Umbilical cord (tissue), 1 donor: ENCODE measurements at regions not wholly inside any gene's neighbourhood (a gene's known extent, or its start where the extent isn't known, plus 50 kb on each side); places are given as distances from the start of the nearest gene placed in this dataset.
"Not testable (repeated sequence)": the region's sequence is repeated elsewhere in the genome, so short reads cannot be mapped to it uniquely, and the experiment has no call there.

Experiments used
- DNase-seq: peaks from one replicate; pipeline ENCODE4 v3.0.0-alpha.2; 2015; ENCODE audit warnings: low spot score

DNA sequence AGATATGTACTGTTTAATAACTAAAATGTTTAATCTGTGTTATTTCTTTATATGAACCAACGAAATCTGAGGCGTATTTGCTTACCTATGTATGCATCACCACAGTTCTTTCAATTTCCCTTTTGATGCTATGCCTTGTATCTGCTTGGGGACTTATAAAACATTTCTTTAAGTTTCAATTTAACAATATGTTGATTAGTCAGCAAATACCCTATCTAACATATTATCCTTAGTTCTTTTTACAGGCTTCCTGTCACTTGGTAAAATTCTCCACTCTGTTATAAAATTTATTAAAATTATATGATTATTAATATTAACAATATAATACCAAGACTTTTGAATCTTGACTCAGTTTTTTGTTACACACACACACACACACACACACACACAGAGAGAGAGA lies 174.3 kb downstream of the CPS1 start:
- no peak for DNase-seq

DNA sequence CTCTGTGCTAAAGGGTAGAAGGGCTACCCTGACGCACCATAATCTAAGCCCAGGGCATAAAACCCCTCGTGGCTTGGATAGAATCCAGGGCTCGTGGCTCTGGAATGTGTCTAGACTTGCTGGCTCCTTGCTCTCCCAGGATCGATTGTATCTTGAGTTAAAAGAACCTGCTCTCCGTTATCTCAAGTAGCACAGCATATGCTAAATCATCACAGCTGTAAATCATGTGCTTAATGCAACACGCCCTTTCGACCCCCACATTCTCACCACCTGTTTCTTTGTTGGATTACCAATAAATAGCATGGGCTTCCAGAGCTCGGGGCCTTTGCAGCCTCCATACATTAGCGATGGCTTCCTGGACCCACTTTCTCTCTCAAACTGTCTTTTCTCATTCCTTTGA lies 190.4 kb downstream of the CPS1 start:
- not testable (repeated sequence) for DNase-seq

DNA sequence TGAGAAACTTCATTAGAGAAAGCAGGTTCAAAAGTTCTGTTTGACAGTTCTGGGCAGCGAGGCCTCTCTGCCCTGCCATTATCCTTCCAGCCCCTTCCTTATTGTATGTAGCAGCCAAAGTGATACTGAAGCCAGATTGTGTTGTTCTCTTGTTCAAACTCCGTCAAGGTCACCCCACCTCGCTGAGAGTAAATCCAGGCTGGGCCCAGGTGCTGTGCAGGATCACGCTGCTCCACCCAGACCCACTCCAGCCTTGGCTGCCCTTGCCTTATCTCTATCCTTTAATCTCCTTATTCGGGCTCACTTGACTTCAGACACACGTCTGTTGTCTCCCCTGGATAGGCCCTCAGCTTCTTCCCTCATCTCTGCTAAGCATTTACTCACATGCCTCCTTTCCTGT lies 196.1 kb downstream of the CPS1 start:
- DNase-seq = no peak

DNA sequence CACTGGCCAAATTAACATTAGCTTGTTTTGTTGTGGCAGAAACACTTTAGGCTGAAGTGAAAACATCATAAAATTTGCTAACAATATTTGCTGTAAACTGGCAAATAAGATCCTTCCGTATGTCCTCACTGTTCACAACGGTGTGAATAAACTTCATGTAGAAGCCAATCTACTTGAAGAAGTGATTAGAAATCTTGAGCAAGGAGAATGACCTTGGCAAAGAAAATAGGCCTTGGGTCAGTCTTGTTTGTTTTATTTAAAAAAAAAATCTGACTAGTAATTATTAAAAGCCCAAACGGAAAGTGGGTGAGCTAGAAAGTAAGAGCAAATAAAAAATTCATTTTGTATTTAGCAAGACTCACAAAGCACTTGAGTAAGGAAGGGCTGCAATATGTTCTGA lies 197.0 kb downstream of the CPS1 start:
- no peak for DNase-seq

DNA sequence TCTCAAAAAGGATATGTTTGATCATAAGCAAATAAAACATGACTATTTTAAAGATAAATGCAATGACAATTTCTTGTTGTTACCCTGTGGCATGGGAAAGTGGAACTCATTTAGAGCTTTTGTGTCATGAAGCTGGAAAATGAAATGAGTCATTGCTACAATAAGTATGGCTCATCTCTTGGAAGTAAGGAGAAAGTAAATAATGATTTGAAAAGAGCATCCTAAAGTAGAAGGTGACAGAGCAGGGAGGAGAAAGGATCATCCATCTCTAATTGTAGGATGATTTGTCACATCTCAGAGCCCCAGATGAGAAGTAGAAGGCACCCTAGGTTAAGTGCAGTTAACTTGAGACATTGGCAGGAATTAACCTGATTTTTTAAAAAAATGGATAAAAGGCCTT lies 200.5 kb downstream of the CPS1 start:
- no peak for DNase-seq

DNA sequence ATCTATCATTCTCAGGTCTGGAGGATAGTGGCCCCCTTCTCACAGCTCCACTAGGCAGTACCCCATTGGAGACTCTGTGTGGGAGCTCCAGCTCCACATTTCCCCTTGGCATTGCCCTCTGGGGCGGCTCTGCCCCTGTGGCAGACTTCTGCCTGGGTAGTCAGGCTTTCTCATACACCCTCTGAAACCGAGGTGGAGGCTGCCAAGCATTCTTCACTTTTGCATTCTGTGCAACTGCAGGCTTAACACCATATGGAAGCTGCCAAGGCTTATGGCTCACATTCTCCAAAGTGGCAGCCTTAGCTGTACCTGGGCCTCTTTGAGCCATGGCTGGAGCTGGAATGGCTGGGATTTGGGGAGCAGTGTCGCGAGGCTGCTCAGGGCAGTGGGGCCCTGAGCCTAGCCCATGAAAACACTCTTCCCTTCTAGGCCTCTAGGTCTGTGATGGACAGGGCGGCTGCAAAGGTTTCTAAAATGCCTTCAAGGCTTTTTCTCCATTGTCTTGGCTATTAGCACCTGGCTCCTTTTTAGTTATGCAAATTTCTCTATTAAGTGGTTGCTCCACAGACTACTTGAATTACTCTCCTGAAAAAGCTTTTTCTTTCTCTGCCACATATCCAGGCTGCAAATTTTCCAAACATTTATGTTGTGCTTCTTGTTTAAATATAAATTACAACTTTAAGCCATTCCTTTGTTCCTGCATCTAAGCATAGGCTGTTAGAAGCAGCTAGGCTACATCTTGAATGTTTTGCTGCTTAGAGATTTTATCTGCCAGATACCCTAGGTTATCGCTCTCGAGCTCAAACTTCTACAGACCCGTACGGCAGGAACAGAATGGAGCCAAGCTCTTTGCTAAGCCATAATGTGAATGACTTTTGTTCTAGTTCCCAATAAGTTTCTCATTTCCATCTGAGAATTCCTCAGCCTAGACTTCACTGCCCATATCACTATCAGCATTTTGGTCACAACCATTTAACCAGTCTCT lies 206.5 kb downstream of the CPS1 start:
- no peak for DNase-seq

DNA sequence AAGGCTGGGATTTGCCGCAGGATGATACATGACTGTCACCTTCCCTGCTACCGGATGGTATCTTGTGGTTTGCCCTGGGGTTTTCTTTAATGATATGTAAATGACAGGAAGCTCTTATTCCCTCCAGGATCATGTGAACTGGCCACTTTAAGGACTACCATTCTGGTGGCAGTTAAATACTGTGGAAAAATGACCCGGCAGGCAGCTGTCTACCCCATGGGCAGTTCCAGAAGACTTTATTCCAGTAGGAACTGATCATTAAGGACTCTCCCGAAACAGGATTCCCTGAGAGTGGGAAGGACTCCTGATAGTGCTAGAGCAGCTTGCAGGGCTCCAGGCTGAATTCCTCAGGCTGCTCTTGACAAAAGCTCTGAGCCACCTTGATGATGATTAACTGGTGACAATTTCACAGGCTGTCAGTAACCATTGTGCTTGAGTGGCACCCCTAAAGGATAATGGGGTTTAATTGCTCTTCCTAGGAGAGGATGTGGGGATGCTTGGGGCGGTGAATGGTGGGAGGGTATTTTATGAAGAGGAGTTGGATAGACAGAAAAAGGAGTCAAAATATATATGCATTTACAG lies 212.0 kb downstream of the CPS1 start:
- DNase-seq = no peak

DNA sequence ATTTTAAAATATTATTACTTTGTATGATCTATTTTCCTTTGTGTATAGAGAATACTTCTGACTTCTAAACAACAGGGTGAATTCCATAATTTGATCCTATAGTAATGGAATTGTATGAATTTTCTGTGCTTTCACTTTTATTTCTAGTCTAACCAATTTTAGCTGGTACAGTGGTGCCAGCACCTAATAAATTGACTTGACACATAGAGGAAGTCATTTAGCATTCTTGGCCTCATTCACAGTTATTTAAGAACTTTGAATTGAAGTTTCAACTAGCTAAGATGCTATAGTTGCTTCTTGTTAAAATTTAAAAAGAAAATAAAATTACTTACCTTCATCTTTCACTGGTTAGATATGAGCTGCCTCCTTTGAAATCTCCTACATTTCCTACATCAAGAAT lies 220.4 kb downstream of the CPS1 start:
- no peak for DNase-seq

DNA sequence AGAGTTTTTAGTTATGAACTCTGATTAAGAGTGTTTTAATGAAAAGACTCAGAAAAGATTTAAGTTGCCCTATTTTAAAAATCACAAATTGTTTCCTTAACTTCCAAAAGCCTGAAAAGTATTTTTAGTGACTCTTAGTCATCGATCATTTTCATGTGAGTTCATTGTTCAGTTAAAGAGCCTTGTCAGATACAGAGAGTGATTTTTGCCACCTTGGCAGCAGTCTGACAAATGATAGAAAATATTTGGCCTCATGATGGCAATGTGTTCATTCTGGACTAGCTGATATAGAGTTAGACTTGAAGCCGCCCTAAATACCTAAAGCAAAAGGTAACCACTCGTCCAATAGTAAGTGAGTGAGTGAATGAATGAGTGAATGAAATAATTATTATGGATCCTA lies 225.8 kb downstream of the CPS1 start:
- DNase-seq = no peak

DNA sequence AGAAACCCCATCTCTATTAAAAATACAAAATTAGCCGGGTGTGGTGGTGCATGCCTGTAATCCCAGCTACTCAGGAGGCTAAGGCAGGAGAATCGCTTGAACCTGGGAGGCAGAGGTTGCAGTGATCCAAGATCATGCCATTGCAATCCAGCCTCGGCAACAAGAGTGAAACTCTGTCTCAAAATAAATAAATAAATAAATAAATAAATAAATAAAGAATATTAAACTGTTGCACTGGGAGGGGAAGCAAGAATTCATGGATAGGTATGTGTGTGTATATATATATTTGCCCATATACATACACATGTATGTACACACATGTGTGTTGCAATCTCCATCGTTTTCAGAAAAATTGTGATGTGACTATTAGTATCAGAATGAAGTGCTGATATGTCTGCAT lies 231.4 kb downstream of the CPS1 start:
- not testable (repeated sequence) for DNase-seq

DNA sequence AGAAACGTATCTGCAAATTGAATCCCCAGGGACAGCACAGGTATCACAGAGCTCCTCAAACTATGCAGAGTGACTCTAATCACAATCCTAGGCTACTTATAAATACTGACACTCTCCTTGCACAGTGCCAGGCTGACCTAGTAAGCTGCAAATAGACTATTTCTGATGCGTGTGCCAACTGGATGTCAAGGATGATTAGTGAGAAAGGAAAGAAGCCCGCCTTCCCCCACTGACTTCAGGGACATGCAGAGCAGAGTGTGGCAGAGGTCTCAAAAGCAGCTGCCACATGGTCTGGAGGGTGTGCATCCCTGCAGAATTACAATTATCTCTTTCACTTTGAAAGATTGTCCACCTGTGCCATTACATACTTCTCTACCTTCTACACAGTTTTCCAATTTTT lies 235.6 kb downstream of the CPS1 start:
- no peak for DNase-seq

DNA sequence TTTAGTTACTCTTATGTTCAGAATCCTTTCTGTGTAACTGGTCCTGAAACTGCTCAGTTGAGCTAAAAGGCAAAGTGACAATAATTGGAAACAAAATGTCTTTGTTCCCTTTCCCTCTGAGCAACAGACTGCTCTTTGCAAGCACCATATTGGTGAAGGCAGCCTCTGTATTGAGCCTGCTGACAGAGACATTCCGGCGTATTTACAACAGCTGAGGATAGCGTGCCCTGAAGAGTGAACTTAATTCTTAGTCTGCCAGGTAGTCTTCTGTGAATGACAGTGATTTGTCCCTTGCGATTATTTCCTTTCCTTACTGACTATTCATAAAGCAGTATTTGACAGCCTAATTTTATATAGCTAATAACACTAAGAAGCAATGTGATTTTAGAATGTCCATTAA lies 239.1 kb downstream of the CPS1 start:
- no peak for DNase-seq

DNA sequence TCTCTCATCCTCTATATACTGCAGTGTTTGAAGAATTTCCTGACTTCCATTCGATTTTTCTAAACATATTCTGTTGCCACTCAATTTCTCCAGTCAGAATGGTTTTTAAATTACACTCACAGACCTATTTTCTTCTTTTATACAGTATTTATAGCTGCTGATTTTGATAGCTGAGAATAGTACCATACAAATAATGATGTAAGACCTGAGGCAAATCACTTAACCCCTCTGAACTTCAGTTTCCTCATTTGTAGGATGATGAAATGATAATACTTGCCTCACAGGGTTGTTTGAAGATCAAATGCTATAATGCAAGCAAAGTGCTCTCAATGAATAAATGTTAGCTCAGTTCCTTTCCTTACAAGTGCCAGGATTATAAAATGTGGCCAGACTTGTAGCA lies 241.8 kb downstream of the CPS1 start:
- no peak for DNase-seq

DNA sequence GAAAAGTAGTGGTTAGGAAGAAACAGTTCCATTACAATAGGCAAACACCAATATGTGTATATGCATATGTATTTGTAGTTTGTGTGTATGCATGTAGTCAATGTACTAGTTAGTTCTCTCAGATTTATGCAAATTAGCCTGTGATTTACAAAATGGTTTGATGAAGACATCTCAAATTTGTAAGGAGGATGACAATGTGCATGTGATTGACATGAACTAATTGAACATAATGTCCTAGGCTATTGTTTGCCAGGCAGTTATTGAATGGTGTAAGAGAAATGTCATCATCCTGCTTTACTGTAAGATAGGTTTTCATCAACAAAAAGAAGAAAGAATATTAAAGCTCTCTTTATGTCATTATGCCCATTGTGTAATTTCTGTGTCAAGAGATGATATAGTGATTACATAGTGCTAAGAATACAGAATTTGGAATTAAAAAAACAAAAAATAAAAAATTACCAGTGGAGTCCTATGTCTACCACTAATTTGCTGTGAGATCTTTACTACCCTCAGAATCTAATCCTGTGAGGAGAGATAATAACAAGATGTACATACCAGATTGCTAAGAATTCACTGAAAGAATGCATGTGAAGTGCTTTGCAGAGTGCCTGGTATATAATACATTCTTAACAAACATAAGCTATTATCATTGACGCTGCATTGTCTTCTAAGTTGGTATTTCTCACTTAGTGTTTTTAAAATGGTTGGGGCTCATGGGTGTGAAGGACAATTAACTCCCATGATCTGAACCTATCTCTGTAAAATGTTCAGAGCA lies 258.0 kb downstream of the CPS1 start:
- no peak for DNase-seq

DNA sequence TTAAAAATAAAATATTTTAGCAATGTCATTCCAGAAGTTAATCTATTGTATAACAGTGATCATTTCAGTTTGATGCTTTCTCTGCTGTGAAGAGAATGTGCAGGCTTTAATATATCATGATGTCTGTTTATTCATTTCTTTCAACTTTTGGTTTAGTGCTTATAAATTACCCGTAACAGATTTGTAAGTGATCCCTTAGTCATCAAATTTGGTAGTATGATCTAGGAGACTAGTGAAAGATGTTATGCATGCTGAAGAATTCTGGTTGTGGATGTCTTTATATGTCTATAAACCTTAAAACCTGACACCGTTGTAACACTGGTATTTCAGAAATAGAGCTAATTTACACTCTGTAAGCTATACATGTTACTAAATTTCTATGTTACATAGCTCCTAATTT lies 260.4 kb downstream of the CPS1 start:
- no peak for DNase-seq

DNA sequence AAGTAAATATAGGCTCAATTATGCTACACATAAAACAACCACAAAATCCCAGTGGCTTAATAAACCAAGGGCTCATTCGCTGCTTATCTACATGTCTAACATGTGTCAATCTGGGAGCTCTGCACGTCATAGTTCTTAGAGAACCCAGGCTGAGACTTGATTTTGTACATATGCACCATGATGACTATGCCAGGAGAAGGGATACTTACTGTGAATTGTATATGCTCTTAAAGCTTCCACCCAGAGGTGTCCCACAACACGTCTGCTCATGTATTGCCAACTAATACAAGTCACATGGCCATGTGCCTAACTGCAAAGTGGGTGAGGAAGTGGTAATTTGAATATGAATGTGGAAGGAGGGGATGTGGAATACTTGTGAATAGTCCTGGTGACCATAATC lies 262.1 kb downstream of the CPS1 start:
- no peak for DNase-seq

DNA sequence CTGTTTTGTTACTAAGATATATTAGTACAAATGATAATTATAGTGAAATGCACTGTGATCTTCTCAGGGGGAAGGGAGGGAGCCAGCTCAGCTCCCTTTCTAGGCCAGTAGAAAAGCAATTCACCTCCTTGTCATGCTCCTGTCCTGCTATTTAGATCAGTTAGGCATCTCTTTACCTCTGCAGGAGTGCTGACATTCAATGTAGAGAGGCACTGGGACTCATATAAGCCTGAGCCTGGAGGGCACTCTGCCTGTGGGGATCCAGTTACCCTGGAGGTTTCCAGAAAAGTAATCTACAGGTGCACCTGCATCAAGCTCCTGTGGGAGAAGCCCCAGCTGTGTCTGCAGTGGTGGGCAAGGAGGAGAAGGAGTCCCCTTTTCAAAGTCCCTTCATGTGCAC lies 277.0 kb downstream of the CPS1 start:
- no peak for DNase-seq

DNA sequence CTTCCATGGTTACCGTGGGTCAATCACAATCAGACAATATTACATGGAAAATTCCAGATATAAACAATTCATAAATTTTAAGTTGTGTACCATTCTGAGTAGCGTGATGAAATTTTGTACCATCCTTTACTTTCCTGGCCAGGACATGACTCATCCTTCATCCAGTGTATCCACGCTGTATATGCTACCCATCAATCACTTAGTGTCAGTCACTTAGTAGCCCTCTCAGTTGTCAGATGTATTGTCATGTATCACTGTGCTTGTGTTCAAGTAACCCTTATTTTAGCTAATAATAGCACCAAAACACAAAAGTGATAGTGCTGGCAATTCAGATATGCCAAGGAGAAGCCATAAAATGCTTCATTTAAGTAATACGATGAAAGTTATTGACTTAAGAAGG lies 282.6 kb downstream of the CPS1 start:
- DNase-seq = no peak

DNA sequence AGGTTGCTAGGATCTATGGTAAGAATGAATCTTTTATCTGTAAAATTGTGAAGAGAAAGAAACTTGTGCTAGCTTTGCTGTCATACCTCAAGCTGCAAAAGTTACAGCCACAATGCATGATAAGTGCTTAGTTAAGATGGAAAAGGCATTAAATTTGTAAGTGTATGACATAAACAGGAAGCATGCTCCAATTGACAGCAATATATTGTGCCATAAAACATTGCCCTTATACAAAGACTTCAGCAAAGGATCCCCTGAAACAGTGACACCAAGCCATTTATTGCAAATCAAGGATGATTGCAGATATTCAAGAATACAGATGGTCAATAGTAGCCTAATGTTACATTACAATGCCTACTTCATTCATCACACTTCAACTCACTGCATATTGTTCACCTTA lies 283.1 kb downstream of the CPS1 start:
- DNase-seq = no peak

DNA sequence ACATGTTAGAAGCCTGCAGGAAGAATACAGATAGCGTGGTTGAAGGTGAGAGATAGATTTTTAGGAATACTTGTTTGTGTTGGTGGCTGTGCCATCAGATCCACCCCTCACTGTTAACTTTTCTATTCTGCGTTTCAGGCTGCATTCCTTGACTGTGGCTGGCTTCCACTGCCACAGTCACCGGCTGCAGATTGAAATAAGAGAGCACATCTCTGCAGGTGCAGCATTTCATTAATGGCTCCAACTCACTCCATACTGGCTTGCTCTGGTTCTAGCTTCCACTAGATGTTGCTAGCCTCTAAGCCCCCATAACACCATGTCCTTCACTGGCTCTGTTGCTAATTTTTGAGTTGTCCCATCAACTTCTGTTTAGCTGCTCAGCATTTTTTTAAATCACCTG lies 286.5 kb downstream of the CPS1 start:
- DNase-seq = no peak

DNA sequence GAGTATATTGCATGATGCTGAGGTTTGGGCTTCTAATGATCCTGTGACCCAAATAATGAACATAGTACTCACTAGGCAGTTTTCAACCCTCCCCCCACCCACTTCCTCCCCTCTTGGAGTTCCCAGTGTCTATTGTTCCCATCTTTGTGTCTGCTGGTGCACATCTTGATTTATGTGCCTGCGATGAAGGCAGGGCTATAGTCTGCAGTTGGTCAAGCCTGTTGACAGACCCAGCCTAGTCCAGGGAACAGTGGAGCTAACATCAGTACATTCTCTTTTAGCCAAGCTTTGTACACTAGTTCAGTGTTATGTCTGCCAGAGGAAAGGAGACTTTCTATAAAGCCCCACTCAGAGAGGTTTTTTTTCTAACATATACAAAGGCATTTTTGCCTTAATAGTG lies 287.6 kb downstream of the CPS1 start:
- no peak for DNase-seq

DNA sequence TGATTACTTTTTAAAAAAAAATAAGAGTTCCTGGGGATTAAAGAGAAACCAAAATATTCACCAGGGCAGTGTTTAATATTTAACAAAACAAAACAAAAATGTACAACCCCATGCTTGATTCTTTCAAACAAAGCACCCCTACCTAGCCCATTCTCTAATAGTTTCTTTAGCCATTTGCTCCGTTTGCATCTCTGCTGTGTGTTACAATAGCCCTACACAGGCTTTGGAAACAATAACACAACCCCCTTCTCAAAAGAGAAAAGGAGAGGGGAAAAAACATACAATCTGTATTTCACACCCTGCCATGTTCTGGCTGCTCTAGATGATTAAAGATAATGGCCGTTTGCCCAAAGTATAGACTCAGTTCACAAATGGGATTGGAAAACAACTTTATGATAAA lies 302.9 kb downstream of the CPS1 start:
- DNase-seq = no peak

DNA sequence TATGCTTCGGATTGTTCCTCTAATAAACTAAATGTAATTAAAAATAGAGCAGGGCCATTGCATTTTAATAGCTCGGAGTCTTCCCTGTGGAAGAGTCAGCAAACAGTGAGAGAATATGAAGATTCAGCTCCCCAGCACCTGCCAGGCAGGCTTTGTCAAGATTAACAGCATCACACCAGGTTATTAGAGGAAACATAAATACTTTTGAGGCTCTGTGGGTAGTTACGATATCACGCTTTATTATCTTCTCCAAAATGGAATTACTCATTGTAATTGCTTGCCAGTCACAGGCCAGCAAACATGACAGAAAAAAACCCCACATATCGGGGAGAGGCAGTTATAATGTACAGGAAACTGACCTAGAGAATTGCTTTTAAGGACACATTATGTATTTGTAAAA lies 303.9 kb downstream of the CPS1 start:
- no peak for DNase-seq
